Upper lobe of right lung (tissue), 1 donor: ENCODE measurements at regions not wholly inside any gene's neighbourhood (a gene's known extent, or its start where the extent isn't known, plus 50 kb on each side); places are given as distances from the start of the nearest gene placed in this dataset.
"Not testable (repeated sequence)": the region's sequence is repeated elsewhere in the genome, so short reads cannot be mapped to it uniquely, and the experiment has no call there.

Source experiments
- ATAC-seq: fragments of 200-7000 bp; cut with Tn5 transposase; one replicate; pipeline ENCODE4 v1.9.1; 2020; ENCODE audit warnings: mild to moderate bottlenecking, moderate library complexity
- DNase-seq: peaks from one replicate; pipeline ENCODE4 v3.0.0-alpha.2; 2020
- H3K27ac ChIP-seq: fragments of 200-600 bp; one replicate; pipeline ENCODE4 v1.8.0; 2022
- H3K27me3 ChIP-seq: fragments of 200-600 bp; one replicate; pipeline ENCODE4 v1.8.0; 2022; ENCODE audit warnings: mild to moderate bottlenecking
- H3K36me3 ChIP-seq: fragments of 200-600 bp; one replicate; pipeline ENCODE4 v1.8.0; 2022
- H3K4me1 ChIP-seq: fragments of 200-600 bp; one replicate; pipeline ENCODE4 v1.8.0; 2022
- H3K4me3 ChIP-seq: fragments of 200-600 bp; one replicate; pipeline ENCODE4 v1.8.0; 2022; ENCODE audit warnings: mild to moderate bottlenecking
- H3K9me3 ChIP-seq: fragments of 200-600 bp; one replicate; pipeline ENCODE4 v1.8.0; 2022
- intact Hi-C: fragments of 100-400 bp; cut with DNase I; formaldehyde crosslinking; loops from one replicate; pipeline ENCODE4 v1.11.0; 2022
- TF ChIP-seq, protein P1 (sequence below): fragments of 200-600 bp; IDR thresholded peaks from one replicate; pipeline ENCODE4 v1.8.0; 2022; ENCODE audit warnings: antibody characterized with exemption
- donor health status: DM: no; HTN: yes; CAD: no; lungs with severe emphysema.

DNA sequence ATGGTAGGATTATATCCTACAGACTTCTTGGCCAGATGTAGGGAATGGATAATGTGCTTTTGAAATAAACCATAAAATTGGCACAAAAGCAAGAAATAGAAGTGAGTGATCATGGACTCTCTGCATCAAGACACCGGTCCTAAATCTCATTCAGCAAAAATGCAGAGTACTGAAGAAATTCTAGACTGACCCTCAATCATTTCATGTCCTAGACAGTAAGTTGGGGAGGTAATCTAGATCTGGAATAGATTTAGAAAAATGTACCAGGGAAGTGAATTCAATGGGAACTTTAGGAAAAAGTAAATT, 69.7 kb upstream of the ADTRP start:
- ATAC-seq, result no peak
- Histone ChIP-seq H3K27me3 (no peaks in the 10 kb centered on the region), H3K4me3 (no peak overlapping the region), H3K36me3 (no peaks in the 10 kb centered on the region), H3K4me1 (no peaks in the 10 kb centered on the region), H3K27ac (no peak overlapping the region), H3K9me3 (no peaks in the 10 kb centered on the region)
- TF ChIP-seq, protein P1, sequence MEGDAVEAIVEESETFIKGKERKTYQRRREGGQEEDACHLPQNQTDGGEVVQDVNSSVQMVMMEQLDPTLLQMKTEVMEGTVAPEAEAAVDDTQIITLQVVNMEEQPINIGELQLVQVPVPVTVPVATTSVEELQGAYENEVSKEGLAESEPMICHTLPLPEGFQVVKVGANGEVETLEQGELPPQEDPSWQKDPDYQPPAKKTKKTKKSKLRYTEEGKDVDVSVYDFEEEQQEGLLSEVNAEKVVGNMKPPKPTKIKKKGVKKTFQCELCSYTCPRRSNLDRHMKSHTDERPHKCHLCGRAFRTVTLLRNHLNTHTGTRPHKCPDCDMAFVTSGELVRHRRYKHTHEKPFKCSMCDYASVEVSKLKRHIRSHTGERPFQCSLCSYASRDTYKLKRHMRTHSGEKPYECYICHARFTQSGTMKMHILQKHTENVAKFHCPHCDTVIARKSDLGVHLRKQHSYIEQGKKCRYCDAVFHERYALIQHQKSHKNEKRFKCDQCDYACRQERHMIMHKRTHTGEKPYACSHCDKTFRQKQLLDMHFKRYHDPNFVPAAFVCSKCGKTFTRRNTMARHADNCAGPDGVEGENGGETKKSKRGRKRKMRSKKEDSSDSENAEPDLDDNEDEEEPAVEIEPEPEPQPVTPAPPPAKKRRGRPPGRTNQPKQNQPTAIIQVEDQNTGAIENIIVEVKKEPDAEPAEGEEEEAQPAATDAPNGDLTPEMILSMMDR, result no peak
- DNase-seq, result no peak
- intact Hi-C loops, result no loop called here

DNA sequence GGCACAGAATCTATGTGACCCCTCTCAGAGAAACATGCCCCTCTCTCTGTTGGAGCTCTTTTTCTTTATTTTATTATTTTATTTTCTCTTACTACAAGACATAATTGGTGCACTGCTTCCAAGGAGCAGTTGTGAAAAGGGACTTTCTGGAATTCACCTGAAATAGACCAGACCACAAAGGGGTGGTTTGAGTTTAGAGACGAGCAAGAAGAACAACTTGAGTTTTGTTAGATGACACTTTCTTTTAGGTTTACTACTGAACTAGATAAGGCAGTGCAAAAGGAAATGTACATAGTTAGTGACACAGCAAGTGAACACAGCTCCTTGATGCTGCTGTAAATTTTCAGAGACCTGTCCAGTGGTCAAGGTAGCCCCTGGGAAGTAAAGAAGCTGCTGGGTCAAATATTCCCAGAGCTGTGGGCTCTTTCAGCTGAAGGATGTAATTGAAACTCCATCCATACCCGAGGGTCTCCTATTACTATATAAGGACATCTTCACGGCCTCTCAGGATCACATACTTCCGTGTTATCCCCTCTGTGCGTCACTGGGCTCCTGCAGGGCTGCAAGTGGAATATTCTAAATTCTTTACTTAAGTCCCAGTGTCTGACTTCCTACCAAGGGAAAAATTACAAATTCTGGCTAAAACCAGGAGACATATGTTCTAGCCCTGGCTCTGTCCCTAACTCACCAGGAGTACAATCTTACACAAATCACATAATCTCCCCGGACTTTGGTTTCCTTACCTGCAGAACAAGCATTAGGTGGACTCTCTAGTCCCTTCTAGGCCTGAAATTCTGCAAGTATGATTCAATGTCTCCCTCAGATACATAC, 69.1 kb upstream of the ADTRP start:
- no peaks in the 10 kb centered on the region for H3K4me1 ChIP-seq
- TF ChIP-seq, protein P1, result no peak
- no peaks in the 10 kb centered on the region for H3K27me3 ChIP-seq
- ATAC-seq (no peak), DNase-seq (no peak)
- no peaks in the 10 kb centered on the region for H3K36me3 ChIP-seq
- intact Hi-C loops, result no loop called here
- no peaks in the 10 kb centered on the region for H3K9me3 ChIP-seq
- H3K4me3 ChIP-seq, result no peak overlapping the region
- H3K27ac ChIP-seq, result no peak overlapping the region

DNA sequence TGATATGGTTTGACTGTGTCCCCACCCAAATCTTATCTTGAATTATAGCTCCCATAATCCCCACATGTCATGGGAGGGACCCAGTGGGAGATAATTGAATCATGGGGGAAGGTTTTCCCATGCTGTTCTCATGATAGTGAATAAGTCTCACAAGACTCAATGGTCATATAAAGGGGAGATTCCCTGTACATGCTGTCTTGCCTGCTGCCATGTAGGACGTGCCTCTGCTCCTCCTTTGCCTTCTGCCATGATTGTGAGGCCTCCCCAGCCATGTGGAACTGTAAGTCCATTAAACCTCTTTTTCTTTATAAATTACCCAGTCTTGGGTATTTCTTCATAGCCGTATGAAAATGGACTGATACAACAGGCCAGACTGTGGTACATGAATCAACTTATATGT, 68.5 kb upstream of the ADTRP start:
- intact Hi-C loops, H3K4me3 ChIP-seq, H3K4me1 ChIP-seq, H3K27ac ChIP-seq, H3K36me3 ChIP-seq, H3K9me3 ChIP-seq, ATAC-seq, H3K27me3 ChIP-seq, DNase-seq: not testable (repeated sequence)

DNA sequence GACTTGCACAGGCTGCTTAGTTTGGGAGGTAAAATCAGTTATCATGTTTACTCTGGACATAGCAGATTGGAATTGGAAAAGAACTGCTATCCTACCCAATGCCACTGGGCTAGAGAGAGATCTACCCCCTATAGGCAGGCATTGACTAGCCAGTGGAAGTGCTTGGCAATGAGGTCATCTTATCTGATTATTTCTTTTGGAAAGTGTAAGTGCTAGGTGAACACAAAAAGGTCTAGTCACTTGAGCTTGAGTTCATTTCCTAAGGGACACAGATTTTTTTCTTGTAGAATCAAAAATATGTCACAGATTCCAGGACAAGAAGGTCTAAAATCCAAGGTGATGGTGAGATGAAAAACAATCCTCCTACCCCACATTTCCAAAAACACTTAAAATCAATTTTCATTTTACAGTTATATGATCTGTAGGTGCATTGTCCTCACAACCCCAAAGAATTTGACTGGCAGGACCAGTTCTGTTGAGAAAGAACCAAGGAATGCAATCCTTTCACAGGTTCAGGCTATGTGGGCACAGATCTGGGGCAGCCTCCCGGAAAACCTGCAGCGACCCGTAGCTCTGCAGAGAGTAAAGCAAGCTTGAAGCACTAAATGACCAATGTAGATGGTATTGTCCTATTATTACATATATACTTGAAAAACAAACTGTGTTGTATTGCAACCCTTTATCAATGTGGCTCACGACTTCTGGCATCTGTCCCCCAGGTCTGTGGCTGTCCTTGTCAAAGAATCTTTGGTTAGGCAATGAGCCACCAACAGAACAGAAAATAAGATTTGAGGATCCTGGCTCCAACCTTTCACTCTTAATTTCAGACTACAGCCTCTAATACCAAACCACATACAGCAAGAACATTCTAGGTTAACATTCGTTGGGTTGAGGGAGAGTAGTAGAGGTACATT, 67.3 kb upstream of the ADTRP start:
- Histone ChIP-seq H3K9me3 (no peaks in the 10 kb centered on the region), H3K27me3 (no peaks in the 10 kb centered on the region), H3K36me3 (no peaks in the 10 kb centered on the region), H3K4me3 (no peak overlapping the region), H3K4me1 (no peaks in the 10 kb centered on the region), H3K27ac (no peak overlapping the region)
- no peak for ATAC-seq
- intact Hi-C loops, result no loop called here
- TF ChIP-seq, protein P1, result no peak
- no peak for DNase-seq

DNA sequence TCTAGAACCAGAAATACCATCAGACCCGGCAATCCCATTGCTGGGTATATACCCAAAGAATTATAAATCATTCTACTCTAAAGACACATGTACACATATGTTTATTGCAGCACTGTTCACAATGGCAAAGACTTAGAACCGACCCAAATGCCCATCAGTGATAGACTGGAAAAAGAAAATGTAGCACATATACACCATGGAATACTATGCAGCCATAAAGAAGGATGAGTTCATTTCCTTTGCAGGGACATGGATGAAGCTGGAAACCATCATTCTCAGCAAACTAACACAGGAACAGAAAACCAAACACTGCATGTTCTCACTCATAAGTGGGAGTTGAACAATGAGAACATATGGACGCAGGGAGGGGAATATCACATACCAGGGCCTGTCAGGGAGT, 64.2 kb upstream of the ADTRP start:
- ATAC-seq, DNase-seq, intact Hi-C loops, H3K27ac ChIP-seq, H3K36me3 ChIP-seq, H3K27me3 ChIP-seq, H3K4me3 ChIP-seq, H3K9me3 ChIP-seq, H3K4me1 ChIP-seq: not testable (repeated sequence)

DNA sequence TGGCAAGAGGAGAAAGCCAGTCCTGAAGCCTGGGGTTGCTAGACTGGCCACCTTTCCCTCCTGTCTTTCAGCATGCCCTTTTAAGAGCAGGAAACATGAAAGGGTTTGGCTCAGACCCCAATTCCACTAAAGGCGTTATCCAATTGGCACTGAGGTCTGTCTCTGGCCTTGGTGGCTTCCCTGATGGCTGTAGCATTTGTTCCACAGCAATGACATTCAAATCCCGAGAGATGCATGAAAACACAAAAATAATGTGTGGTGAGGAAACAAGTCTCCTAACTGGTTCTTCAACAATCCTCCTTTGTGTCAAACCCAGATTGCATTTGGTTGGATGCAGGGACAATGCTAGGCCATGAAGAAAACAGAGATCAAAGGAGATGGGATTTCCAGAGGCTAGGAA, 56.5 kb upstream of the ADTRP start:
- no peak for DNase-seq
- H3K4me3 ChIP-seq, result no peak overlapping the region
- no peaks in the 10 kb centered on the region for H3K4me1 ChIP-seq
- intact Hi-C loops, result no loop called here
- no peaks in the 10 kb centered on the region for H3K36me3 ChIP-seq
- H3K27me3 ChIP-seq, result no peaks in the 10 kb centered on the region
- no peak overlapping the region for H3K27ac ChIP-seq
- TF ChIP-seq, protein P1, result no peak
- ATAC-seq, result no peak
- no peaks in the 10 kb centered on the region for H3K9me3 ChIP-seq
